Psoas muscle (tissue), 7 donors: ENCODE measurements at regions not wholly inside any gene's neighbourhood (a gene's known extent, or its start where the extent isn't known, plus 50 kb on each side); places are given as distances from the start of the nearest gene placed in this dataset.

Source experiments
- ATAC-seq, 4 donors: fragments of 200-7000 bp; cut with Tn5 transposase; one replicate each; pipeline ENCODE4 v1.9.1; 2020; ENCODE audit warnings: moderate library complexity in 3 of 4, mild to moderate bottlenecking in 2 of 4
- DNase-seq, 2 donors: peaks; one replicate each; pipeline ENCODE4 v3.0.0-alpha.2; 2020
- H3K27ac ChIP-seq: fragments of 200-600 bp; one replicate; pipeline ENCODE4 v1.8.0; 2022
- H3K27me3 ChIP-seq, 3 donors: fragments of 200-600 bp in 1 of 3; one replicate each; pipeline versions ENCODE4 v1.6.1 to v1.8.0; 2013 to 2022; ENCODE audit warnings: low read length in 2 of 3, mild to moderate bottlenecking in 2 of 3, moderate library complexity in 1 of 3; ENCODE audit not compliant: insufficient read depth in 3 of 3
- H3K36me3 ChIP-seq, 2 donors: fragments of 200-600 bp in 1 of 2; one replicate each; pipeline versions ENCODE4 v1.6.1 to v1.8.0; 2013 to 2022; ENCODE audit warnings: low read depth in 1 of 2, mild to moderate bottlenecking in 1 of 2, moderate library complexity in 1 of 2; ENCODE audit not compliant: insufficient read depth in 1 of 2
- H3K4me1 ChIP-seq: fragments of 200-600 bp; one replicate; pipeline ENCODE4 v1.8.0; 2022
- H3K4me3 ChIP-seq: fragments of 200-600 bp; one replicate; pipeline ENCODE4 v1.8.0; 2022; ENCODE audit warnings: mild to moderate bottlenecking
- H3K9me3 ChIP-seq: fragments of 200-600 bp; one replicate; pipeline ENCODE4 v1.8.0; 2022
- WGBS, 3 donors: extraction: QIAGEN DNeasy Blood & Tissue Kit; methylation state at CpG; one replicate each; pipeline versions ENCODE4 v1.1.6 to v1.1.7; 2013; 5-methylcytosine and 5-hydroxymethylcytosine counted together
- intact Hi-C, 2 donors: fragments of 100-400 bp; cut with DNase I; formaldehyde crosslinking; loops; one replicate each; pipeline versions ENCODE4 v1.11.0 to v1.14.2; 2022
- TF ChIP-seq, protein P1 (sequence below): fragments of 200-600 bp; IDR thresholded peaks from one replicate; pipeline ENCODE4 v1.8.0; 2022; ENCODE audit warnings: antibody characterized with exemption
- donor health status: healthy with polysubstance abuse.
- donor health status: DM: no; HTN: no; CAD: no; lungs with moderate emphysema.
- donor health status: Bipolar disorder and iron deficiency.
- donor health status: healthy.
- donor health status: DM: yes; HTN: yes; CAD: no.
- donor health status: DM: no; HTN: no; CAD: no.
- donor health status: DM: yes; HTN: yes; CAD: no.

DNA sequence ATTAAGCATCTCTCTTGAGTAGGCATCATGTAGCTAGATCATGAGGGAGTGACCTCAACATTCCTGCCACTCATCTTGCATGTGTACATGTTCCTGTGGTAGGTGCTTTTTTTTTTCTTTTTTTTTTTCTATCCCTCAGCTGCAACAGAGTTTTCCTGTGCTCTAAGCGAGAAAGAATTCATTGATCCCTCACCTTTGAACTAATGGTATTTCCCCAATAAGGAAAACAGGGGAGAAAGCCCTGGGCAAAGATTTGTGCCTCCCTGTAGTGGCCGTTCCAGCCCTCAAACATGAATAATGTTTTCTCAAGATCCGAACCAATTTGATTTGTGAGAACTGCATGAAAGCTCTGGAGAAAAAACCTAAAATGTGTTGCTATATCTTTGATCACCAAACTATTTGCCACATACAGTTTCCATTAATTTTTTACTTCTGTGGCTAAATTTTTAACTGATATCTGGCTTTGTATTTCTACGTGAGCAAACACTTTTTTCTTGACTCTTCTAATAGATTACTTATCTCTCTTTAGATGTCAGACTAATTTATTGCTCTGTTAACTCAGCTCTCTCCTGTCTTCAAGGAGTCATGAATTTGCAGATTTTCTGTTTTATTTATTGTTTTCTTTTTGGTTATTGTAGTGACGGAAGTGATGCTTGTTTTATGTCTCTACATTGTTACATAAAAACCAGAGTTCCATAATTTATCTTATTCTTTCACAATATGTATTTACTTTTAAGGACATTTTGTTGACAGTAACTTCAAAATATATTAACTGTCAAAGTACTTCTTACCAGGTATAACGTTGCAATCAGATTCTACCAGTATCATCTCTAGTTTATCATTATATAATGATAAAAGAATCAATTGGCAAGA is 1396.5 kb downstream of the OTOL1 start:
- 45 to 61% methylated on average over 6 of the region's 6 CpGs; no CpG with 5 or more reads in 1 of the 3 donors for WGBS, 3 donors
- Histone ChIP-seq H3K4me3 (no peak overlapping the region), H3K36me3 (no peaks in the 10 kb centered on the region), H3K4me1 (no peaks in the 10 kb centered on the region), H3K9me3 (no peaks in the 10 kb centered on the region), H3K27me3 (no peaks in the 10 kb centered on the region), H3K27ac (no peak overlapping the region)
- TF ChIP-seq, protein P1, sequence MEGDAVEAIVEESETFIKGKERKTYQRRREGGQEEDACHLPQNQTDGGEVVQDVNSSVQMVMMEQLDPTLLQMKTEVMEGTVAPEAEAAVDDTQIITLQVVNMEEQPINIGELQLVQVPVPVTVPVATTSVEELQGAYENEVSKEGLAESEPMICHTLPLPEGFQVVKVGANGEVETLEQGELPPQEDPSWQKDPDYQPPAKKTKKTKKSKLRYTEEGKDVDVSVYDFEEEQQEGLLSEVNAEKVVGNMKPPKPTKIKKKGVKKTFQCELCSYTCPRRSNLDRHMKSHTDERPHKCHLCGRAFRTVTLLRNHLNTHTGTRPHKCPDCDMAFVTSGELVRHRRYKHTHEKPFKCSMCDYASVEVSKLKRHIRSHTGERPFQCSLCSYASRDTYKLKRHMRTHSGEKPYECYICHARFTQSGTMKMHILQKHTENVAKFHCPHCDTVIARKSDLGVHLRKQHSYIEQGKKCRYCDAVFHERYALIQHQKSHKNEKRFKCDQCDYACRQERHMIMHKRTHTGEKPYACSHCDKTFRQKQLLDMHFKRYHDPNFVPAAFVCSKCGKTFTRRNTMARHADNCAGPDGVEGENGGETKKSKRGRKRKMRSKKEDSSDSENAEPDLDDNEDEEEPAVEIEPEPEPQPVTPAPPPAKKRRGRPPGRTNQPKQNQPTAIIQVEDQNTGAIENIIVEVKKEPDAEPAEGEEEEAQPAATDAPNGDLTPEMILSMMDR = no peak
- intact Hi-C loops = no loop called here
- DNase-seq (no peak), ATAC-seq (no peak)

- H3K9me3 ChIP-seq = no peaks in the 10 kb centered on the region
- no peaks in the 10 kb centered on the region for H3K4me1 ChIP-seq
- TF ChIP-seq, protein P1 = no peak
- ATAC-seq (no peak), DNase-seq (no peak)
- no peak overlapping the region for H3K4me3 ChIP-seq
- H3K27me3 ChIP-seq = no peaks in the 10 kb centered on the region
- intact Hi-C loops = no loop called here
- H3K36me3 ChIP-seq = no peaks in the 10 kb centered on the region
- no peak overlapping the region for H3K27ac ChIP-seq
These were observed 1400.7 kb downstream of the OTOL1 start for GRCh38 chr3:162897291-162897690.

DNA sequence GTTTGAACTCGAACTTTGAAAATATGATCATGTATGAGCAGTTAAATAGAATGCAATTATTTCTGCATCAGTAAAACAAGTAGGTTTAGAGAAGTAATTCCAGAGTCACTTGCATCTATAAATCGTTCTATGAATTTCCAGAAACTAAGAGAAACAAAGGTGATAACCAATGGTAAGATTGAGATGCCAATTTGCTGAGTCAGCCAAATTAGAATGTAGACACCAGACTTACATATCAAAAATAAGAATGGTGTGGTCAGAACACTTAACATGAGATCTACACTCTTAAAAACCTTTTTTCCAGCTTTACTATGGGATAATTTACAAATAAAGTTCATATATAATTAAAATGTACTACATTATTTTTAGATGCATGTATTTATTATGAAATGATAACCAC is 1435.9 kb downstream of the OTOL1 start:
- 72 to 83% (median 76%) methylated on average over 2 of the region's 2 CpGs for WGBS, 3 donors
- intact Hi-C loops = no loop called here
- no peaks in the 10 kb centered on the region for H3K27me3 ChIP-seq

GRCh38 chr3:162933656-162934055 is 1437.0 kb downstream of the OTOL1 start:
- DNase-seq (no peak), ATAC-seq (no peak)
- H3K9me3 ChIP-seq = no peaks in the 10 kb centered on the region
- H3K36me3 ChIP-seq = no peaks in the 10 kb centered on the region
- TF ChIP-seq, protein P1 = no peak
- 20 to 41% (median 34%) methylated on average over 2 of the region's 2 CpGs for WGBS, 3 donors
- intact Hi-C loops = loop anchor here in 1 of 2 donors (1.0 kb wide), 1 partner anchor 20 kb away; no protein-coding TSS in a partner anchor
- H3K4me3 ChIP-seq = no peak overlapping the region
- no peaks in the 10 kb centered on the region for H3K4me1 ChIP-seq
- H3K27me3 ChIP-seq = no peaks in the 10 kb centered on the region
- no peak overlapping the region for H3K27ac ChIP-seq

More for the DNA sequence above, 1435.9 kb downstream of the OTOL1 start:
- ATAC-seq (no peak), DNase-seq (no peak)
- Histone ChIP-seq H3K27ac (no peak overlapping the region), H3K9me3 (no peaks in the 10 kb centered on the region), H3K4me3 (no peak overlapping the region), H3K4me1 (no peaks in the 10 kb centered on the region), H3K36me3 (no peaks in the 10 kb centered on the region)
- TF ChIP-seq, protein P1 = no peak

DNA sequence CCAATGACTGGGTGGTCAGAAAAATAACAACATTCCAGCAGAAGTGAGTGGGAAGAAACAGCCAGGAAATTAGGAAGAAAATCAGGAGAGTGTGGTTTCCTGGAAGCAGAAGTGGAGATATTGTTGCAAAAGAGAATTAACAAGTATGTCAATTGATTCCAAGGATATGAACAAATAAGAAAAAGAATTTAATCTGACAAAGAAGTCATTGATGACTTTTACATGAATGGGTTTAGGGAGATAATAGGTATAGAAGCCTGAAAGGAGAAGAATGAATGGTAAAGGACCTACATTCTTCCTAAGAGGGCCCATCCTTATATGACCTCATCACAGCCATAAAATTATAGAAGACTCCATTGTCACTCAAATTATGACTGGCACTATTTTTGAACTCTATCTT is 1440.1 kb downstream of the OTOL1 start:
- TF ChIP-seq, protein P1 = no peak
- ATAC-seq (no peak), DNase-seq (no peak)
- Histone ChIP-seq H3K36me3 (no peaks in the 10 kb centered on the region), H3K9me3 (no peaks in the 10 kb centered on the region), H3K4me3 (no peak overlapping the region), H3K27me3 (no peaks in the 10 kb centered on the region), H3K4me1 (no peaks in the 10 kb centered on the region), H3K27ac (no peak overlapping the region)
- intact Hi-C loops = no loop called here
